ENCODE measurements at regions not wholly inside any gene's neighbourhood (a gene's known extent, or its start where the extent isn't known, plus 50 kb on each side); places are given as distances from the start of the nearest gene placed in this dataset.

DNA sequence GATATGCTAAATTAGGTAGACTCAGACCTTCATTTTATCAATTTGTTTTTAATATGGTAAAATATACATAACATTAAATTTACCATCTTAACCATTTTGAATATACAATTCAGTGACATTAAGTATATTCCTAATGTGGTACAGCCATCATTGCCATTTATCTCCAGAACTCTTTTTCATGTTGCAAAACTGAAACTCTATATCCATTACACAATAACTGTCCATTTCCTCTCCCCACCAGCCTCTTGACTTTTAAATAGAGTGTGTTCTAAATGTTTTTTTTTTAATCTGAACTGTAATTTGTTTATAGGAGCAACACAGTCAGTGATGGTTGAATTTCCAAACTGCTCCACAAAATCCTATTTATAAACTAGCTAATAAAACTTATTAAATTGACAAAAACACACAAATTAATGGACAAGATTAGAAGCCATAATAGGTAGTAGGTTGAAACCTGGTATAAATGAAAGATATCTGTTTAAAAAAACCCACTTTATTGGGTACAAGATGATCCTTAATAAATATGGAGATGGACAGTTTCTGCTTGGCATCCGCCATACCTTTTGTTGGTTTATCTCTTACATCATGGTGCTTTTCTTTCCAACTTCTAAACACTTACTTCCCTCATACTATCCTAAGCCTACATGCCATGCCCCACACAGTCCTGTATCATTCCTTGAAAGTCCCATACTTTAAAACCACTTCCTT, 142.4 kb downstream of the ZPLD1 start:
- WGBS, 2 donors (ENCODE audit: extremely low coverage in 2 of 2, insufficient read length in 2 of 2, insufficient replicate concordance in 1 of 2): no CpG with 5 or more reads among the region's 1 CpG
- no peak overlapping the region for H3K14ac ChIP-seq (ENCODE audit: low read length)

DNA sequence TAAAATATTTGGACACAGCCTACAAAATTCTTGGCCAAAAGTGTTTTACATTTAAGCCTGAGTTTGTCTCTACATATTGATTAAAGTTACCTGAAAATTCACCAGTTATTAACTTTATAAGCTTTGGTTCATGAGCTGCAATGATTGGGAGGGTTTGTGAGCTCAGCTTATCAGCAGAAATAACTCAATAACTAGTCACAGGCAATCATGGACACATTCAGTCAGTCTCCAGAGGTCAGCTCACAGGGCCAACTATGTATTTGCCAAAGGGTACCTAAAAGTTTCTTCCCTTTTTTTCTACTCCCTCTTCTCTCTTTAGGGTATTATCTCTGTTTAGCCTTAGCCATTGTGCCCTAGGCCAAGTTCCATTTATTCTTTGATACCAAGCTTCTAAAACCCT, 145.9 kb downstream of the ZPLD1 start:
- no peak overlapping the region for H3K18ac ChIP-seq (ENCODE audit: low read length)
- H3K14ac ChIP-seq (ENCODE audit: low read length): no peak overlapping the region
- no peak overlapping the region for H3K23ac ChIP-seq (ENCODE audit: low read depth, low read length, poor library complexity)
- H3K79me1 ChIP-seq (ENCODE audit: low read depth, low read length): no peaks in the 10 kb centered on the region
- H3K4me2 ChIP-seq (ENCODE audit: insufficient read depth, low read length, poor library complexity, severe bottlenecking): no peak overlapping the region
- no peak overlapping the region for H4K8ac ChIP-seq (ENCODE audit: low read depth, low read length)
- no peaks in the 10 kb centered on the region for H3K9me3 ChIP-seq (replicated peaks in 1 of 2; ENCODE audit: control insufficient read depth in 2 of 2, insufficient read depth in 1 of 2, low read depth in 1 of 2, low read length in 2 of 2)
- no peak overlapping the region for H4K91ac ChIP-seq (ENCODE audit: low read depth, low read length, poor library complexity)
- H2BK120ac ChIP-seq (ENCODE audit: low read depth, low read length): no peak overlapping the region
- no peak overlapping the region for H3K4ac ChIP-seq (ENCODE audit: low read length)
- no peak overlapping the region for H3K4me3 ChIP-seq (ENCODE audit: low read length in 2 of 2)
- no peak overlapping the region for H2BK12ac ChIP-seq (ENCODE audit: low read length)
- H2BK5ac ChIP-seq (ENCODE audit: low read length): no peak overlapping the region
- H2BK15ac ChIP-seq (ENCODE audit: low read length): no peak overlapping the region
- H3K27me3 ChIP-seq (ENCODE audit: control insufficient read depth in 3 of 3, insufficient read depth in 3 of 3, low read depth in 1 of 3, low read length in 3 of 3): no peaks in the 10 kb centered on the region
- H3K4me1 ChIP-seq (ENCODE audit: control insufficient read depth in 2 of 2, insufficient read depth in 1 of 2, low read depth in 1 of 2, low read length in 2 of 2): no peaks in the 10 kb centered on the region
- no peak overlapping the region for H2AFZ ChIP-seq (ENCODE audit: low read length)
- H3K27ac ChIP-seq (replicated peaks; ENCODE audit: low read length): no peak overlapping the region
- H2AK5ac ChIP-seq (ENCODE audit: low read depth, low read length): no peak overlapping the region
- no peak for DNase-seq (ENCODE audit: low spot score)
- H3K36me3 ChIP-seq (replicated peaks in 1 of 2; ENCODE audit: control insufficient read depth in 2 of 2, insufficient read depth in 2 of 2, low read length in 2 of 2): no peaks in the 10 kb centered on the region
- H3K9ac ChIP-seq (ENCODE audit: low read depth, low read length, poor library complexity): no peak overlapping the region

More for the DNA sequence above, 142.4 kb downstream of the ZPLD1 start:
- no peak overlapping the region for H2AFZ ChIP-seq (ENCODE audit: low read length)
- no peaks in the 10 kb centered on the region for H3K36me3 ChIP-seq (replicated peaks in 1 of 2; ENCODE audit: control insufficient read depth in 2 of 2, insufficient read depth in 2 of 2, low read length in 2 of 2)
- no peak overlapping the region for H2BK5ac ChIP-seq (ENCODE audit: low read length)
- H3K18ac ChIP-seq (ENCODE audit: low read length): no peak overlapping the region
- no peaks in the 10 kb centered on the region for H3K27me3 ChIP-seq (ENCODE audit: control insufficient read depth in 3 of 3, insufficient read depth in 3 of 3, low read depth in 1 of 3, low read length in 3 of 3)
- H3K79me1 ChIP-seq (ENCODE audit: low read depth, low read length): no peaks in the 10 kb centered on the region
- H2BK15ac ChIP-seq (ENCODE audit: low read length): no peak overlapping the region
- no peak overlapping the region for H4K91ac ChIP-seq (ENCODE audit: low read depth, low read length, poor library complexity)
- H2BK120ac ChIP-seq (ENCODE audit: low read depth, low read length): no peak overlapping the region
- H3K4me3 ChIP-seq (ENCODE audit: low read length in 2 of 2): no peak overlapping the region
- H3K4ac ChIP-seq (ENCODE audit: low read length): no peak overlapping the region
- no peak overlapping the region for H3K9ac ChIP-seq (ENCODE audit: low read depth, low read length, poor library complexity)
- H4K8ac ChIP-seq (ENCODE audit: low read depth, low read length): no peak overlapping the region
- no peaks in the 10 kb centered on the region for H3K4me1 ChIP-seq (ENCODE audit: control insufficient read depth in 2 of 2, insufficient read depth in 1 of 2, low read depth in 1 of 2, low read length in 2 of 2)
- no peak overlapping the region for H3K27ac ChIP-seq (replicated peaks; ENCODE audit: low read length)
- no peak overlapping the region for H2BK12ac ChIP-seq (ENCODE audit: low read length)
- H2AK5ac ChIP-seq (ENCODE audit: low read depth, low read length): no peak overlapping the region
- no peaks in the 10 kb centered on the region for H3K9me3 ChIP-seq (replicated peaks in 1 of 2; ENCODE audit: control insufficient read depth in 2 of 2, insufficient read depth in 1 of 2, low read depth in 1 of 2, low read length in 2 of 2)
- no peak overlapping the region for H3K23ac ChIP-seq (ENCODE audit: low read depth, low read length, poor library complexity)
- no peak overlapping the region for H3K4me2 ChIP-seq (ENCODE audit: insufficient read depth, low read length, poor library complexity, severe bottlenecking)
- DNase-seq (ENCODE audit: low spot score): no peak

DNA sequence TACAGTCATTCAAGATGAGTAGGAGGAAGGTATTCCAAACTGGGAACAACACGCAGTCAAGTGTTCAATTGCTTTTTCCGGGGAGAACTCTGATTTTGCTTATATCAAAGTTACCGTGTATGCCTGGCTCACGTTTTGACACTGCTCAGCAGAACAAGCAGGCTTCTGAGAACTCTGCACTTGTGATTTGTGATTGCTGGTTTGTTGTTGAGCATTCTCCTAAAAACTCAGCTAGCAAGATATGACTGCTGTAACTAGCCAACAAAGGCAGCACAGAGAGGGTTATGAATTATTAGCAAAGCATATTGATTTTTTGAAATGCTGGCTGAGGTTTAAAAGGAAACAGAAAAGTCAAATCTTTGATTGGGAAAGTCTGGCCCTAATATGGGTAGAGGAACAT, 151.7 kb downstream of the ZPLD1 start:
- whole genome bisulfite sequencing, 2 donors (ENCODE audit: extremely low coverage in 2 of 2, insufficient read length in 2 of 2, insufficient replicate concordance in 1 of 2): no CpG with 5 or more reads among the region's 4 CpGs
- Histone ChIP-seq H2AFZ (ENCODE audit: low read length) (no peak overlapping the region), H3K18ac (ENCODE audit: low read length) (no peak overlapping the region), H2BK120ac (ENCODE audit: low read depth, low read length) (no peak overlapping the region), H3K27me3 (ENCODE audit: control insufficient read depth in 3 of 3, insufficient read depth in 3 of 3, low read depth in 1 of 3, low read length in 3 of 3) (no peaks in the 10 kb centered on the region), H3K79me1 (ENCODE audit: low read depth, low read length) (peaks cover 2% of the 10 kb centered on the region), H3K27ac (replicated peaks; ENCODE audit: low read length) (no peak overlapping the region), H2BK15ac (ENCODE audit: low read length) (no peak overlapping the region), H3K4me1 (ENCODE audit: control insufficient read depth in 2 of 2, insufficient read depth in 1 of 2, low read depth in 1 of 2, low read length in 2 of 2) (no peaks in the 10 kb centered on the region), H3K9me3 (replicated peaks in 1 of 2; ENCODE audit: control insufficient read depth in 2 of 2, insufficient read depth in 1 of 2, low read depth in 1 of 2, low read length in 2 of 2) (no peaks in the 10 kb centered on the region), H2BK5ac (ENCODE audit: low read length) (no peak overlapping the region), H2AK5ac (ENCODE audit: low read depth, low read length) (no peak overlapping the region), H3K36me3 (replicated peaks in 1 of 2; ENCODE audit: control insufficient read depth in 2 of 2, insufficient read depth in 2 of 2, low read length in 2 of 2) (no peaks in the 10 kb centered on the region), H4K8ac (ENCODE audit: low read depth, low read length) (no peak overlapping the region), H3K9ac (ENCODE audit: low read depth, low read length, poor library complexity) (no peak overlapping the region), H3K4me3 (ENCODE audit: low read length in 2 of 2) (no peak overlapping the region), H3K14ac (ENCODE audit: low read length) (no peak overlapping the region), H3K4ac (ENCODE audit: low read length) (no peak overlapping the region), H4K91ac (ENCODE audit: low read depth, low read length, poor library complexity) (no peak overlapping the region), H2BK12ac (ENCODE audit: low read length) (no peak overlapping the region), H3K4me2 (ENCODE audit: insufficient read depth, low read length, poor library complexity, severe bottlenecking) (no peak overlapping the region), H3K23ac (ENCODE audit: low read depth, low read length, poor library complexity) (no peak overlapping the region)
- no peak for DNase-seq (ENCODE audit: low spot score)

DNA sequence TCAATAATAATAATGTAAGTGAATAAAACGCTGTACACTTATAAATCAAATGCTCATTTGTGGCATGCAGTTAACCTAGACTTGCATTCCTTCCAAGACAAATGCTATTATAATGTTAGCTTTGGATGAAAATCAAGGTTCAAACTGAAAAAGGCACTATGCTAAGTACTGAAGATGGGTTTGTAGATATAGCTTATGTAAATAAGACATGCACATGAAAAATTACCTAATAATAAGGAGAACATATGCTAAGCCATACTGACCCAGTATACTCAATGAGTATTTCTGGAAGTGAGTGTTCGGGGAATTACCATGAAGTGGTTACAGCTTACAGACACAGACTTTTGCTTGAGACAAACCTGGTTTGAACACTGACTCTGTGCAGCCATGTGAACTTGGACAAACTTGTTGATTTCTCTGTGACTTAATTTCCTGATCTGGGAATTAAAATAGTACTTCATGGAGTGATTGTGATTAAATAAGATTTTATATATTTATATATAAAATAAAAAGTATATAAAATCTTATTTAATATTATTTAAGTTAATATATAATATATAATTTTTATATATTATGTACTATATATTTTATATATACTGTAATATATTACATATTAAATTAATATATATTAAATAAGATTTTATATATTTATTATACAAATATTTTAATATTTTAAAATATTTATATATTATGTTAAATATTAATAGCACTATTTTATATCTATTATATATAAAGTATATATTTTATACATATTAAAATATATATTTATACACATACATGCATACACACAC, 159.2 kb downstream of the ZPLD1 start:
- DNase-seq (ENCODE audit: low spot score): no peak
- no peaks in the 10 kb centered on the region for H3K27me3 ChIP-seq (ENCODE audit: control insufficient read depth in 3 of 3, insufficient read depth in 3 of 3, low read depth in 1 of 3, low read length in 3 of 3)
- H3K4ac ChIP-seq (ENCODE audit: low read length): no peak overlapping the region
- H4K8ac ChIP-seq (ENCODE audit: low read depth, low read length): no peak overlapping the region
- no peak overlapping the region for H2BK12ac ChIP-seq (ENCODE audit: low read length)
- no peak overlapping the region for H2AFZ ChIP-seq (ENCODE audit: low read length)
- H3K4me2 ChIP-seq (ENCODE audit: insufficient read depth, low read length, poor library complexity, severe bottlenecking): no peak overlapping the region
- no CpG with 5 or more reads among the region's 2 CpGs for WGBS, 2 donors (ENCODE audit: extremely low coverage in 2 of 2, insufficient read length in 2 of 2, insufficient replicate concordance in 1 of 2)
- no peak overlapping the region for H2AK5ac ChIP-seq (ENCODE audit: low read depth, low read length)
- H3K18ac ChIP-seq (ENCODE audit: low read length): no peak overlapping the region
- H2BK5ac ChIP-seq (ENCODE audit: low read length): no peak overlapping the region
- no peak overlapping the region for H3K9ac ChIP-seq (ENCODE audit: low read depth, low read length, poor library complexity)
- H4K91ac ChIP-seq (ENCODE audit: low read depth, low read length, poor library complexity): no peak overlapping the region
- no peak overlapping the region for H3K4me3 ChIP-seq (ENCODE audit: low read length in 2 of 2)
- H2BK15ac ChIP-seq (ENCODE audit: low read length): no peak overlapping the region
- no peak overlapping the region for H2BK120ac ChIP-seq (ENCODE audit: low read depth, low read length)
- no peaks in the 10 kb centered on the region for H3K36me3 ChIP-seq (replicated peaks in 1 of 2; ENCODE audit: control insufficient read depth in 2 of 2, insufficient read depth in 2 of 2, low read length in 2 of 2)
- peaks cover 2% of the 10 kb centered on the region for H3K79me1 ChIP-seq (ENCODE audit: low read depth, low read length)
- H3K14ac ChIP-seq (ENCODE audit: low read length): no peak overlapping the region
- no peaks in the 10 kb centered on the region for H3K9me3 ChIP-seq (replicated peaks in 1 of 2; ENCODE audit: control insufficient read depth in 2 of 2, insufficient read depth in 1 of 2, low read depth in 1 of 2, low read length in 2 of 2)
- H3K23ac ChIP-seq (ENCODE audit: low read depth, low read length, poor library complexity): no peak overlapping the region
- H3K4me1 ChIP-seq (ENCODE audit: control insufficient read depth in 2 of 2, insufficient read depth in 1 of 2, low read depth in 1 of 2, low read length in 2 of 2): no peaks in the 10 kb centered on the region
- no peak overlapping the region for H3K27ac ChIP-seq (replicated peaks; ENCODE audit: low read length)
